ENCODE measurements at regions not wholly inside any gene's neighbourhood (a gene's known extent, or its start where the extent isn't known, plus 50 kb on each side); places are given as distances from the start of the nearest gene placed in this dataset.
"Not testable (repeated sequence)": the region's sequence is repeated elsewhere in the genome, so short reads cannot be mapped to it uniquely, and the experiment has no call there.

DNA sequence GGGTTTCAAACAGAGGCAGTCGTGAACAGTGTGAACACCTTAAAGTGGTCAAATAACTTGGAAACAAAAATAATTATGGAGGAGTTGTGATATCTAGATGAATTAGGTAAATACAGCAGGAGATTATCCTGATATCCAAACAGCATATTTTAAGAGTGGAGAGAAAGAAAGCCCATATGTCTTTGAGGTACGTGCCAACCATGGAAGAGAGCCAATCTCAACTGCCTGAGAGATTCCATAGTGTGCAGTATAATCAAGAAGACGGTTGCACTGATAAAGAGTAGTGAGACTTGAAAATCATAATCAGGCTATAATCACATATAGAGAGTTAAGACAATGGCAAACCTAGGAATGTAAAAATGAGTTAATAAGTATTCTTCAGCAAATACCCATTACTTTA is 472.8 kb upstream of the SLITRK5 start:
- no peak for DNase-seq (ENCODE audit: low read depth in 2 of 2)

GRCh38 chr13:87206708-87207107 is 464.5 kb upstream of the SLITRK5 start:
- DNase-seq (ENCODE audit: low read depth in 2 of 2), result no peak

DNA sequence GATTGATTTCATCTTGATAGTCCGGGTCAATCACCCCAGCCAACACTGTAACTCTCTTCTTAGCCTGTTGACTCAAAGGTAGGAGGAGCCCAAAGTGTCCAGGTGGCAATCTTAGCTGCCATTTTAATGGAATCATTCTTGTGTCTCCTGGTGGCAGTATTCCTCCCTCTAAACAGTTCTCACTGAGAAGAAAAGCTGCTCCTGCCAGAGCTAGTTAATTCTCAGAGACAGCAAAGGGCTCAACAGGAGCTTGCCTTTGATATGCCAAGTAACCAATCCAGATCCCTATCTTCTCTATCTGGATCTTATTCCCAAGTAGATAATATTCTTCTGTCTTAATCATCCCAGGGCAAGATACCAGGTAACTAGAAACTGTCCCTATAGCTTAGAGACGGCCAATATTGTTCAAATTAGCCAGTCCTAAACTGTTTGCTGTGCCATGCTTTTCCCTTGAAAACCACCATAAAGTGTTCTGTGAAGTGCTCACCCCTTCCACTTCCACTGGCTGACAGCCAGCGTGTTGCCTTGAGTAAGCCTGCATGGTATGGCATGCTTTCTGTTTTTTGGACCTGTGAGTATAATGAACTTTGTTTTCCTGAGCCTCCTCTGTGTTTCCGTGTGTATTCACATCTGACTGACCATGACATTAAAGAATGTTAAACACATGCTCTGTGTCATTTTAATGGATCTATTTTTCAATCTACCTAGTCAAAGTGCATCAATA is 463.7 kb upstream of the SLITRK5 start:
- DNase-seq (ENCODE audit: low read depth in 2 of 2), result no peak

DNA sequence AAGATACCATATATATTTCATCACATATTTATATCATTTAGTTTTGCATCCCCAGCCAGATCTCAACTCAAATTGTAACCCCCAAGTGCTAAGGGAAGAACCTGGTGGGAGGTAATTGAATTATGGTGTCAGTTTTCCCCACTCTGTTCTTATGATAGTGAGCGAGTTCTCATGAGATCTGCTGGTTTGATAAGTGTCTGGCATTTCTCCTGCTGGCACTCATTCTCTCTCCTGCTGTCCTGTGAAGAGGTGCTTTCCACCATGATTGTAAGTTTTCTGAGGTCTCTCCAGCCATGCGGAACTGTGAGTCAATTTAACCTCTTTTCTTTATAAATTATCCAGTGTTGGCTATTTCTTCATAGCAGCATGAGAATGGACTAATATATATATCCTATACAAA is 462.5 kb upstream of the SLITRK5 start:
- no peak for DNase-seq (ENCODE audit: low read depth in 2 of 2)

GRCh38 chr13:87234981-87235380 is 436.2 kb upstream of the SLITRK5 start:
- no peak for DNase-seq (ENCODE audit: low read depth in 2 of 2)

- DNase-seq (ENCODE audit: low read depth in 2 of 2), result no peak
These were observed 435.6 kb upstream of the SLITRK5 start for GRCh38 chr13:87235621-87236020.

DNA sequence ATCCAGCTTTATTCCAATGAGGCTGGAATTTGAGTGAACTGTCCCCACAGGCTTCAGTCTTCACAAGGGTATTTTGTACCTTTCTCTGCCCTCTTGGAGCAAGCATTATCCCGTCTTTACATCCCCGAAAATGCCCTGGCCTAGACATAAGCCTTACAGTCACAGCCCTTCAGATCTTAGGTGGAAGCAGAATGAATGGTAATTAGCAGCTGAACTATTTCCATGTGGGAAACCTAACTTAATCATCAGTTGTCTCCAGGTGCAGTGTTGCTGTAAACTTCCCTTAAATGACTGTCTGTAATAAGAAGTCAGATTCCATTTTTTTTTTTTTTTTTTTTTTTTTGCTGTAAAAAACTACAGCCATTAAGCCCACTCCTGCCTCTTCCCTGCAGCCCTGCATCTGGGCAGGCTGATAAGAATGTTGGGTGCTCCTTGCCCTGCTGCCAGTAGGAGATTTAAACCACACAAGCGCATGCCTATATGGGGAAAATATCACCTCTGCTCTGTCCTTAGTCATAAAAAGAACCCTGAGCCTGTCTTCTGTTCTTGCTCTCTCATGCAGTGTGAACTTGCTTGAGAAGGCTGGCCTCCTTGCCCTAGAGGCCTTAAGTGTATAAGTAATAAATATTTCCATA is 426.8 kb upstream of the SLITRK5 start:
- DNase-seq (ENCODE audit: low read depth in 2 of 2), result no peak

DNA sequence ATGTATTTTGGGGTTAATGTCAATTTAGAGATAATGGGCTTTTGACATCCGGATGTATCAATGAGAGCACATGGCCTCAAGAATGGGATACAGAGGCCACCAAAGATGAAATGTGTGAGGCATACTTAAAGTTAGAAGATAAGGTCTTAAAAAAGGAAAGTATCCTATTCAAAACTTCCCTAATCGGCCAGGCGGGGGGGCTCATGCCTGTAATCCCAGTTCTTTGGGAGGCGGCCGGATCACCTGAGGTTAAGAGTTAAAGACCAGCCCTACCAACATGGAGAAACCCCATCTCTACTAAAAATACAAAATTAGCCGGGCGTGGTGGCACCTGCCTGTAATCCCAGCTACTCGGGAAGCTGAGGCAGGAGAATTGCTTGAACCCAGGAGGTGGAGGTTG is 421.3 kb upstream of the SLITRK5 start:
- DNase-seq (ENCODE audit: low read depth in 2 of 2), result not testable (repeated sequence)

GRCh38 chr13:87255394-87255793 is 415.8 kb upstream of the SLITRK5 start:
- DNase-seq (ENCODE audit: low read depth in 2 of 2), result no peak

GRCh38 chr13:87259479-87260083 is 411.6 kb upstream of the SLITRK5 start:
- no peak for DNase-seq (ENCODE audit: low read depth in 2 of 2)

GRCh38 chr13:87274209-87274819 is 396.9 kb upstream of the SLITRK5 start:
- no peak for DNase-seq (ENCODE audit: low read depth in 2 of 2)

- no peak for DNase-seq (ENCODE audit: low read depth in 2 of 2)
These were observed 391.0 kb upstream of the SLITRK5 start for GRCh38 chr13:87280139-87280538.

DNA sequence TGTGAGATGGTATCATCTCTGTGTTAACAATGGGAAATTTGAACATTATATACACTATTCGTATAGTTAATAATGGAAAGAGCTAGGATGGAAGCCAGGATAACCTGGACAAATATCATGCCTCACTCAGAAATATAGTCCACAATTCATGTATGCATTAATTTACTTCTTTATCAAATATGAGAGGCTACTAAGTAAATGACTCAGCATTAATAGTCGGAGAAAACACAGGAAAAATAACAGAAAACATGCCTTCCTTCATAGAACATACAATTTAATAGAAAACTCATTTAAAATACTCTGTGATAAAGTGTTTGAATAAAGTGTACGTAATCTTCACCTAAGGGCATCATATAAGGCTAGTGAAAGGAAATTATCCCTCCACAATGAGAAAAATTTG is 383.4 kb upstream of the SLITRK5 start:
- DNase-seq (ENCODE audit: low read depth in 2 of 2), result no peak

GRCh38 chr13:87295636-87296035 is 375.5 kb upstream of the SLITRK5 start:
- DNase-seq (ENCODE audit: low read depth in 2 of 2), result no peak

DNA sequence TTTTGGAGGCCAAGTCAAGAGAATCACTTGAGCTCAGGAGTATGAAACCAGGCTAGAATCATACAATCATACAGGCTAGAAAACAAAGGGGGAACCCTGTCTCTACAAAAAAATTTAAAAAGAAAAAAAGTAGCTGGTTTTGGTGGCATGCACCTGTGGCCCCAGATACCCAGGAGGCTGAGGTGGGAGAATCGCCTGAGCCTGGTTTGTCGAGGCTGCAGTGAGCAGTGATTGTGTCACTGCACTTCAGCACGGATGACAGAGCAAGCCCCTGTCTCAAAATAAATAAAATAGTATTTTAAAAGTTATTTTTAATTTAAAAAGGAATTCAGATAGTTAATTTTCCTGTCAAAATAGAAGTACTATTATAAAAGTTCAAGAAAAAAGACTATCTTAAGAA is 369.1 kb upstream of the SLITRK5 start:
- no peak for DNase-seq (ENCODE audit: low read depth in 2 of 2)

DNA sequence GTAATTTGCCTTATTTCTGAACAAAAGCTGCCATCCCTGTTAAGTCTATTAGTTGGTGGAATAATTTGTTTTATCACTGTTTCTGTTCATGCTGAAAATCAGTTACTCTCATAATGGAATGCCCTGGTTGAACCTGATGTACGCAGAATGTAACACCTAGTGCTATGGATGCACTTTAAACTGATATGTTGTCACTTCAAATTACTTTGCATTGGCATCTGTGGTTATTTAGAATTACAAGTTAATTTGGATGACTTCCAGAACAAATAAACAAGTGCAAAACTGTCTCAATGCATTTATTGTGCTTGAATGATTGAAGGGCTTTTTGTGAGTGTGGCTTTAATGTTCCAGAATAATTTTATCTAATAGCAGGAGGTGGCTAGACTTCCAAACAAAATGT is 368.2 kb upstream of the SLITRK5 start:
- no peak for DNase-seq (ENCODE audit: low read depth in 2 of 2)

DNA sequence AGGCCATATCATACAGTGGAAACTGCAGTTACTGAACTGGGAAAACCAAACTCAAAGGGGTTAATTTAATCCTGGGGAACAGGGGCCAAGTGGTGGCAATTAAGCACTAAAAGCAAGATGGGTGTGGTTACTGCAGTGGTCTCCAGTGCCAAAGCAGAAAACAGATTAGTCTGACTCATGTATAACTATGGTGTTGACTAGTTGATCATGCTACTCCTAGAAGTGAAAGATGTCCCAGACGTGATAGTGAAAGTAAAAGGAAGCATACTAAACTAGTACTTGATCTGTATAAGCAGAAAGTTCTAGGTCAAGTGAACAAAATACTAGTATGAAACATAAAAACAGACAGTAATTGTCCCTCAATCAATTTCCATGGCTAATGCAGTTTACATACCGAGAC is 360.0 kb upstream of the SLITRK5 start:
- DNase-seq (ENCODE audit: low read depth in 2 of 2), result no peak

DNA sequence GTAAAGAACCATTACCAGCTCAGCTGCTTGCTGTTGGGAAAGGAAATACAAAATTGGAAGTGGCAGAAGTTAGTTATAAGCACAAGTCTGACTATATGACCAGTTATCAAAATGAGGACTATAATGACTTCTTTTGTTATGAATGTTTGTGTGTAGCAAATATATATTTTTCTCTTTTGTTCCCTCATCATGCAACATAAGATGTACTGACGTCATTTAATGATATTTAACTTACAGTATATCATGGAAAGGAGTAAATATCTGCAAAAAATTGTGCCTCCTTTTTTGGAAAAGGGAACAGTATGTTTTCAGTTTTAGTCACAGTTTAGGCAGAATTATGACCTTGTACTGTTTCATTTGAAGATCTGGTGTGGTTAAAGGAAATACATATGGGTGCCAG is 356.3 kb upstream of the SLITRK5 start:
- no peak for DNase-seq (ENCODE audit: low read depth in 2 of 2)

GRCh38 chr13:87322386-87322785 is 348.8 kb upstream of the SLITRK5 start:
- DNase-seq (ENCODE audit: low read depth in 2 of 2), result no peak

GRCh38 chr13:87324558-87324957 is 346.6 kb upstream of the SLITRK5 start:
- no peak for DNase-seq (ENCODE audit: low read depth in 2 of 2)

DNA sequence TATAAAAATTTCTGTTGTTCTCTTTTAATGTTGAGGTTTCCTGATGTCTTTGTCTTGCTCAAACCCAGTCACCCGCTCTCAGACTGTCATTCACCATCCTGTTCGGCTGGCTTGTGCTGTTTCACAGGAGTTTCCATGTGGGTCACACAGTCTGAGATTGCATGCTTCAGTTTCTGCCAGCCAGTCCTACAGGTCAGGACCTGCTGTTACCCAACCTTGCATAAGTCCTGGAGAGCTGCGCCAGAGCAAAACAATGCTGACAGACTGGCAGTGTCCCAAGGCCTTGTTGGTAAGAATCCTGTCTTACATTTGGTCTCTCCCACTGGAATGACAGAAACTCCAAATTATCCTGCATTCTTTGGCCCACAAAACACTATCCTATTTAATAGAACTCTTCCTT is 340.0 kb upstream of the SLITRK5 start:
- no peak for DNase-seq (ENCODE audit: low read depth in 2 of 2)

DNA sequence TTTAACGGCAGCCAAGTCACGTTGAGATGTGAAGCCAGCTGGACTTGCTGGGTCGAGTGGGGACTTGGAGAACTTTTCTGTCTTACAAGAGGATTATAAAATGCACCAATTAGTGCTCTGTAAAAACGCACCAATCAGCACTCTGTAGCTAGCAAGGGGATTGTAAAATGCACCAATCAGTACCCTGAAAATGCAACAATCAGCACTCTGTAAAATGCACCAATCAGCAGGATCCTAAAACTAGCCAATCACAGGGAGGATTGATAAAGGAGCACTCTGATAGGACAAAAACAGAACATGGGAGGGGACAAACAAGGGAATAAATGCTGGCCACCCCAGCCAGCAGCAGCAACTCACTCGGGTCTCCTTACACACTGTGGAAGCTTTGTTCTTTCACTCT is 337.6 kb upstream of the SLITRK5 start:
- no peak for DNase-seq (ENCODE audit: low read depth in 2 of 2)

DNA sequence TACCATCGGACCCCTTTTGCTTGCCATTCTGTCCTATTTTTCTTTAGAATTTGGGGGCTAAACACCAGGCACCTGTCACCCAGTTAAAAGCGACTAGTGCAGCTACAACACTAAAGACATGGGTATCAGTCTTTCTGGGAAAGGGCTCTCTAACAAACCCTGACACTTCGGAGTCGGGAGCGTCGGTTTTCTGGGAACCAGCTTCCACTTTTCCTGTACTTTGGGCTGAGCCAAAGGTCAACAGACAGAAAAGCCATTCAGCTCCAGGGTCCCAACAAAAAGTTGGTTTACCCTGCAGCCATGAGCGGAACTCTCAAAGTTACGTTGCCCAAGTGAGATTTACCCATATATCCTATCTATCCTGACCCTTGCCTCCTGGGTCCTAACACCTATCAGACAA is 337.0 kb upstream of the SLITRK5 start:
- no peak for DNase-seq (ENCODE audit: low read depth in 2 of 2)
